Endodermal cell (in vitro differentiated cells): ENCODE measurements at regions not wholly inside any gene's neighbourhood (a gene's known extent, or its start where the extent isn't known, plus 50 kb on each side); places are given as distances from the start of the nearest gene placed in this dataset.

Experiments used
- DNase-seq: peaks from one replicate; pipeline ENCODE4 v3.0.0-alpha.2; 2017
- H3K27ac ChIP-seq: 2 replicates; pipeline ENCODE4 v1.5.1; 2013; ENCODE audit warnings: mild to moderate bottlenecking, low read depth, low read length, moderate library complexity
- H3K27me3 ChIP-seq: 2 replicates; pipeline ENCODE4 v1.6.1; 2013; ENCODE audit warnings: mild to moderate bottlenecking, low read length, moderate library complexity; ENCODE audit not compliant: insufficient read depth, control insufficient read depth, poor library complexity, severe bottlenecking
- H3K36me3 ChIP-seq: 2 replicates; pipeline ENCODE4 v1.7.0; 2013; ENCODE audit warnings: mild to moderate bottlenecking, low read length, moderate library complexity; ENCODE audit not compliant: control insufficient read depth, insufficient read depth
- H3K4me1 ChIP-seq: one replicate; pipeline ENCODE4 v1.7.0; 2013; ENCODE audit warnings: low read length; ENCODE audit not compliant: control insufficient read depth, insufficient read depth
- H3K4me3 ChIP-seq: 2 replicates; pipeline ENCODE4 v1.5.1; 2013; ENCODE audit warnings: mild to moderate bottlenecking, low read length, moderate library complexity
- H3K9ac ChIP-seq: 2 replicates; pipeline ENCODE4 v1.6.1; 2013; ENCODE audit warnings: mild to moderate bottlenecking, low read length, moderate library complexity; ENCODE audit not compliant: poor library complexity, severe bottlenecking; ENCODE audit errors: extremely low read depth
- H3K9me3 ChIP-seq: 2 replicates; pipeline ENCODE4 v1.6.1; 2013; ENCODE audit warnings: mild to moderate bottlenecking, low read length, moderate library complexity; ENCODE audit not compliant: control insufficient read depth
- H3K27ac Mint-ChIP-seq: 2 replicates; pipeline ENCODE4 v1.8.0; 2020; ENCODE audit warnings: mixed read lengths
- H3K27me3 Mint-ChIP-seq: 2 replicates; pipeline ENCODE4 v1.8.0; 2021; ENCODE audit warnings: mild to moderate bottlenecking, mixed read lengths; ENCODE audit not compliant: insufficient read depth
- H3K36me3 Mint-ChIP-seq: 2 replicates; pipeline ENCODE4 v1.8.0; 2020; ENCODE audit warnings: low read depth, mixed read lengths
- H3K4me1 Mint-ChIP-seq: 2 replicates; pipeline ENCODE4 v1.8.0; 2020; ENCODE audit warnings: mixed read lengths
- H3K4me3 Mint-ChIP-seq: 2 replicates; pipeline ENCODE4 v1.8.0; 2020; ENCODE audit warnings: mild to moderate bottlenecking, moderate library complexity, mixed read lengths
- H3K9me3 Mint-ChIP-seq: 2 replicates; pipeline ENCODE4 v1.8.0; 2020; ENCODE audit warnings: mild to moderate bottlenecking, mixed read lengths
- CTCF ChIP-seq: fragments of 200-600 bp; sonication (generic); conservative IDR thresholded peaks from 2 replicates; pipeline ENCODE4 v1.5.0; 2021; ENCODE audit warnings: antibody characterized with exemption, mild to moderate bottlenecking
- WGBS, 2 experiments: methylation state at CpG; one replicate each; pipeline versions ENCODE4 v1.1.5 to v1.1.7; 2013; ENCODE audit warnings: missing lambda C conversion rate in 2 of 2, mixed read lengths in 1 of 2; ENCODE audit not compliant: insufficient coverage in 1 of 2, insufficient read length in 1 of 2; 5-methylcytosine and 5-hydroxymethylcytosine counted together

- Mint-ChIP-seq H3K27me3 (no peaks in the 10 kb centered on the region), H3K9me3 (no peaks in the 10 kb centered on the region), H3K4me1 (no peaks in the 10 kb centered on the region), H3K4me3 (no peak overlapping the region), H3K36me3 (no peaks in the 10 kb centered on the region), H3K27ac (no peak overlapping the region)
- no peak for DNase-seq
- Histone ChIP-seq H3K4me3 (no peak overlapping the region), H3K4me1 (no peaks in the 10 kb centered on the region), H3K36me3 (no peaks in the 10 kb centered on the region), H3K9me3 (no peaks in the 10 kb centered on the region), H3K27me3 (no peaks in the 10 kb centered on the region), H3K9ac (no peak overlapping the region), H3K27ac (no peak overlapping the region)
- no peak for TF ChIP-seq CTCF
- WGBS, 2 experiments = 88% methylated on average over 1 of the region's 1 CpG; no CpG with 5 or more reads in 1 of the 2 experiments
Measured at GRCh38 chr2:189360861-189361260, 80.4 kb upstream of the WDR75 start.

- H3K4me1 ChIP-seq = no peaks in the 10 kb centered on the region
- Mint-ChIP-seq H3K36me3 (no peaks in the 10 kb centered on the region), H3K9me3 (no peaks in the 10 kb centered on the region), H3K27me3 (no peaks in the 10 kb centered on the region), H3K4me1 (no peaks in the 10 kb centered on the region), H3K4me3 (no peak overlapping the region), H3K27ac (no peak overlapping the region)
- H3K27ac ChIP-seq = no peak overlapping the region
- H3K36me3 ChIP-seq = no peaks in the 10 kb centered on the region
- H3K27me3 ChIP-seq = no peaks in the 10 kb centered on the region
- no peak for DNase-seq
- no peak overlapping the region for H3K9ac ChIP-seq
- H3K4me3 ChIP-seq = no peak overlapping the region
- no peak for TF ChIP-seq CTCF
- no peaks in the 10 kb centered on the region for H3K9me3 ChIP-seq
Measured at GRCh38 chr2:189362283-189362682, 79.0 kb upstream of the WDR75 start.

GRCh38 chr2:189363559-189363958 is 77.7 kb upstream of the WDR75 start:
- no peak for DNase-seq
- Mint-ChIP-seq H3K36me3 (no peaks in the 10 kb centered on the region), H3K9me3 (no peaks in the 10 kb centered on the region), H3K4me3 (no peak overlapping the region), H3K4me1 (no peaks in the 10 kb centered on the region), H3K27me3 (no peaks in the 10 kb centered on the region), H3K27ac (no peak overlapping the region)
- Histone ChIP-seq H3K36me3 (no peaks in the 10 kb centered on the region), H3K27me3 (no peaks in the 10 kb centered on the region), H3K9me3 (no peaks in the 10 kb centered on the region), H3K27ac (no peak overlapping the region), H3K4me1 (no peaks in the 10 kb centered on the region), H3K4me3 (no peak overlapping the region), H3K9ac (no peak overlapping the region)
- 100% methylated on average over 1 of the region's 2 CpGs; no CpG with 5 or more reads in 1 of the 2 experiments for WGBS, 2 experiments
- TF ChIP-seq CTCF = no peak
